ENCODE measurements at regions not wholly inside any gene's neighbourhood (a gene's known extent, or its start where the extent isn't known, plus 50 kb on each side); places are given as distances from the start of the nearest gene placed in this dataset.

GRCh38 chr20:51210084-51210483 lies 187.2 kb upstream of the KCNG1 start:
- TF ChIP-seq CTCF (conservative IDR thresholded peaks at IDR 0.05 in 1 of 2, IDR thresholded peaks at IDR 0.05 in 1 of 2; ENCODE audit: low read depth in 1 of 2, low read length in 2 of 2): no peak
- TF ChIP-seq EZH2 (IDR thresholded peaks at IDR 0.05; ENCODE audit: low read length, missing control alignments): no peak

All from fibroblast of lung (primary cell).